Ovary (tissue), 7 donors: ENCODE measurements at regions not wholly inside any gene's neighbourhood (a gene's known extent, or its start where the extent isn't known, plus 50 kb on each side); places are given as distances from the start of the nearest gene placed in this dataset.

Experiments used
- DNase-seq, 5 donors: peaks; one replicate each; pipeline ENCODE4 v3.0.0-alpha.2; 2019 to 2020
- H3K27ac ChIP-seq, 2 donors: fragments of 200-600 bp; one replicate each; pipeline versions ENCODE4 v1.5.1 to v1.8.0; 2019 to 2022
- H3K27me3 ChIP-seq: fragments of 200-600 bp; one replicate; pipeline ENCODE4 v1.8.0; 2022
- H3K36me3 ChIP-seq: fragments of 200-600 bp; sonication (generic); one replicate; pipeline ENCODE4 v1.5.1; 2019
- H3K4me1 ChIP-seq: one replicate; pipeline ENCODE4 v1.8.1; 2013; ENCODE audit warnings: mild to moderate bottlenecking, moderate library complexity; ENCODE audit not compliant: insufficient read depth
- H3K4me3 ChIP-seq: fragments of 200-600 bp; sonication (generic); one replicate; pipeline ENCODE4 v1.5.1; 2017
- H3K9me3 ChIP-seq, 2 donors: fragments of 200-600 bp in 1 of 2; sonication (generic) in 1 of 2; one replicate each; pipeline versions ENCODE4 v1.5.1 to v1.8.1; 2013 to 2019; ENCODE audit warnings: mild to moderate bottlenecking in 1 of 2, moderate library complexity in 1 of 2
- CTCF ChIP-seq, 3 donors: fragments of 450-650 bp in 2 of 3; fragments of 200-600 bp in 1 of 3; IDR thresholded peaks; one replicate each; pipeline versions ENCODE4 v1.5.1 to v1.8.0; 2016 to 2022; ENCODE audit warnings: antibody characterized with exemption in 3 of 3, mild to moderate bottlenecking in 1 of 3
- EP300 ChIP-seq: sonication (generic); formaldehyde crosslinking; IDR thresholded peaks from one replicate; pipeline ENCODE4 v1.6.1; 2017; ENCODE audit warnings: antibody characterized with exemption
- POLR2A ChIP-seq: fragments of 450-650 bp; IDR thresholded peaks from one replicate; pipeline ENCODE4 v1.6.1; 2017; ENCODE audit warnings: antibody characterized with exemption, mild to moderate bottlenecking, moderate library complexity
- WGBS, 3 donors: extraction: QIAGEN DNeasy Blood & Tissue Kit in 1 of 3; methylation state at CpG; one replicate each; pipeline versions ENCODE4 v1.1.5 to v1.1.7; 2013 to 2017; 5-methylcytosine and 5-hydroxymethylcytosine counted together
- intact Hi-C, 4 donors: fragments of 100-400 bp; cut with DNase I; formaldehyde crosslinking; loops; one replicate each; pipeline versions ENCODE4 v1.11.0 to v1.15.1; 2022 to 2023
- donor health status: DM: no; HTN: no; CAD: no; lungs with moderate emphysema.
- donor health status: DM: no; HTN: no; CAD: no.
- donor health status: Bipolar disorder and iron deficiency.
- donor health status: DM: no; HTN: no; CAD: no.
- donor health status: DM: yes; HTN: yes; CAD: no.

GRCh38 chr13:26957182-26957581 is 196.6 kb upstream of the GPR12 start:
- H3K4me3 ChIP-seq = no peak overlapping the region

GRCh38 chr13:26956522-26957142 is 196.0 kb upstream of the GPR12 start:
- no peak overlapping the region for H3K27ac ChIP-seq

More at GRCh38 chr13:26957182-26957581, 196.6 kb upstream of the GPR12 start:
- no peaks in the 10 kb centered on the region for H3K27me3 ChIP-seq
- peaks cover under 1% of the 10 kb centered on the region for H3K4me1 ChIP-seq
- no peak overlapping the region for H3K27ac ChIP-seq
- no peak for DNase-seq
- H3K36me3 ChIP-seq = no peaks in the 10 kb centered on the region
- H3K9me3 ChIP-seq = no peaks in the 10 kb centered on the region
- intact Hi-C loops = no loop called here
- WGBS, 3 donors = 26 to 50% (median 35%) methylated on average over 1 of the region's 1 CpG
- TF ChIP-seq POLR2A (no peak), EP300 (no peak), CTCF (IDR thresholded peaks at IDR 0.05) (no peak)

GRCh38 chr13:26954976-26955375 is 194.4 kb upstream of the GPR12 start:
- intact Hi-C loops = no loop called here
- DNase-seq = no peak
- H3K27me3 ChIP-seq = no peaks in the 10 kb centered on the region

More at GRCh38 chr13:26956522-26957142, 196.0 kb upstream of the GPR12 start:
- Histone ChIP-seq H3K9me3 (no peaks in the 10 kb centered on the region), H3K27me3 (no peaks in the 10 kb centered on the region), H3K4me3 (no peak overlapping the region), H3K4me1 (peaks cover 2% of the 10 kb centered on the region), H3K36me3 (no peaks in the 10 kb centered on the region)
- intact Hi-C loops = no loop called here
- TF ChIP-seq POLR2A (no peak), CTCF (IDR thresholded peaks at IDR 0.05) (no peak), EP300 (no peak)
- no peak for DNase-seq
- WGBS, 3 donors = 27 to 32% (median 30%) methylated on average over 10 of the region's 10 CpGs

GRCh38 chr13:26953291-26953690 is 192.7 kb upstream of the GPR12 start:
- no peaks in the 10 kb centered on the region for H3K9me3 ChIP-seq
- TF ChIP-seq CTCF (IDR thresholded peaks at IDR 0.05) = no peak
- no peak for TF ChIP-seq POLR2A
- TF ChIP-seq EP300 = no peak
- H3K27ac ChIP-seq = no peak overlapping the region
- intact Hi-C loops = no loop called here
- H3K27me3 ChIP-seq = no peaks in the 10 kb centered on the region
- WGBS, 3 donors = 75 to 80% (median 77%) methylated on average over 5 of the region's 5 CpGs
- DNase-seq = no peak
- H3K36me3 ChIP-seq = no peaks in the 10 kb centered on the region
- peaks cover 11% of the 10 kb centered on the region for H3K4me1 ChIP-seq
- no peak overlapping the region for H3K4me3 ChIP-seq

More at GRCh38 chr13:26954976-26955375, 194.4 kb upstream of the GPR12 start:
- Histone ChIP-seq H3K27ac (no peak overlapping the region), H3K9me3 (no peaks in the 10 kb centered on the region), H3K36me3 (no peaks in the 10 kb centered on the region), H3K4me3 (no peak overlapping the region), H3K4me1 (peaks cover 11% of the 10 kb centered on the region)
- WGBS, 3 donors = 84 to 88% (median 88%) methylated on average over 4 of the region's 4 CpGs
- TF ChIP-seq CTCF (IDR thresholded peaks at IDR 0.05) = no peak
